H1 (cell line): ENCODE measurements at regions not wholly inside any gene's neighbourhood (a gene's known extent, or its start where the extent isn't known, plus 50 kb on each side); places are given as distances from the start of the nearest gene placed in this dataset.

Source experiments
- CTCF ChIA-PET: fragments of 300-600 bp; sonication (Branson Sonifier 250); formaldehyde crosslinking; loops from one replicate; lab custom pipeline; 2021; ENCODE audit not compliant: partially characterized antibody; lab: Charles Lee
- POLR2A ChIA-PET: fragments of 300-600 bp; sonication (Branson Sonifier 250); formaldehyde crosslinking; loops from one replicate; lab custom pipeline; 2021; ENCODE audit warnings: inconsistent platforms; ENCODE audit not compliant: partially characterized antibody; lab: Charles Lee
- DNase-seq, 2 experiments: peaks; one replicate each; pipeline versions ENCODE4 v3.0.0 to v3.0.0-alpha.2; 2010 to 2022; ENCODE audit warnings: low spot score in 2 of 2, low read depth in 1 of 2, mixed read lengths in 1 of 2
- FAIRE-seq: peaks from 2 replicates; lab custom pipeline; 2011; peaks lifted over from hg19 to GRCh38; lab: Jason Lieb, UNC
- H2AFZ ChIP-seq: 2 replicates; pipeline ENCODE4 v1.8.1; 2012; ENCODE audit warnings: low read length, inconsistent platforms
- H2AK5ac ChIP-seq: 2 replicates; pipeline ENCODE4 v1.6.1; 2013; ENCODE audit warnings: low read depth, low read length
- H2BK120ac ChIP-seq: replicated peaks from 2 replicates; pipeline ENCODE3; 2013; ENCODE audit warnings: low read depth, low read length, inconsistent platforms
- H2BK12ac ChIP-seq: 2 replicates; pipeline ENCODE4 v1.6.1; 2013; ENCODE audit warnings: low read depth, low read length
- H2BK15ac ChIP-seq: 2 replicates; pipeline ENCODE4 v1.6.1; 2013; ENCODE audit warnings: low read length
- H2BK20ac ChIP-seq: 2 replicates; pipeline ENCODE4 v1.6.1; 2013; ENCODE audit warnings: low read length
- H2BK5ac ChIP-seq: 2 replicates; pipeline ENCODE4 v1.6.1; 2013; ENCODE audit warnings: low read depth, low read length
- H3K14ac ChIP-seq: 2 replicates; pipeline ENCODE4 v1.6.1; 2013; ENCODE audit warnings: inconsistent platforms; ENCODE audit not compliant: insufficient read length
- H3K18ac ChIP-seq: 2 replicates; pipeline ENCODE4 v1.6.1; 2013; ENCODE audit warnings: low read length; ENCODE audit errors: extremely low read depth
- H3K23ac ChIP-seq: 2 replicates; pipeline ENCODE4 v1.6.1; 2013; ENCODE audit warnings: inconsistent platforms; ENCODE audit not compliant: insufficient read length
- H3K23me2 ChIP-seq: 2 replicates; pipeline ENCODE4 v1.6.1; 2013; ENCODE audit warnings: low read depth, low read length
- H3K27ac ChIP-seq: 2 replicates; pipeline ENCODE4 v1.6.1; 2011; ENCODE audit warnings: low read depth, low read length, inconsistent platforms
- H3K27me3 ChIP-seq, 4 experiments: replicated peaks in 1 of 4; 1 replicate in 1 of 4; 2 replicates in 3 of 4; pipeline versions ENCODE4 v1.6.1 to v1.8.1; 2011 to 2013; ENCODE audit warnings: low read length in 3 of 4, mild to moderate bottlenecking in 3 of 4, inconsistent platforms in 2 of 4, mixed read lengths in 2 of 4, moderate library complexity in 1 of 4; ENCODE audit not compliant: control insufficient read depth in 3 of 4, insufficient read depth in 3 of 4; ENCODE audit errors: extremely low read depth in 1 of 4
- H3K36me3 ChIP-seq, 4 experiments: 2 replicates each; pipeline versions ENCODE4 v1.6.1 to v1.8.1; 2011 to 2013; ENCODE audit warnings: mild to moderate bottlenecking in 4 of 4, low read length in 3 of 4, moderate library complexity in 2 of 4, control low read depth in 1 of 4, inconsistent platforms in 1 of 4; ENCODE audit not compliant: insufficient read depth in 4 of 4, control insufficient read depth in 2 of 4
- H3K4ac ChIP-seq: replicated peaks from 2 replicates; pipeline ENCODE3; 2013; ENCODE audit warnings: low read length, low read depth, mixed read lengths, inconsistent platforms; ENCODE audit not compliant: insufficient read length
- H3K4me1 ChIP-seq, 4 experiments: replicated peaks in 1 of 4; 1 replicate in 1 of 4; 2 replicates in 3 of 4; pipeline versions ENCODE4 v1.6.1 to v1.8.1; 2011 to 2013; ENCODE audit warnings: low read length in 3 of 4, inconsistent platforms in 2 of 4, mixed read lengths in 1 of 4; ENCODE audit not compliant: insufficient read depth in 4 of 4, control insufficient read depth in 3 of 4
- H3K4me2 ChIP-seq, 2 experiments: 2 replicates each; pipeline versions ENCODE4 v1.6.1 to v1.8.1; 2011 to 2013; ENCODE audit warnings: low read depth in 2 of 2, low read length in 2 of 2, control low read depth in 1 of 2, inconsistent platforms in 1 of 2, mild to moderate bottlenecking in 1 of 2; ENCODE audit not compliant: insufficient read depth in 1 of 2
- H3K4me3 ChIP-seq, 4 experiments: fragments of 200-600, 300-600 bp in 1 of 4; sonication (generic), shearing (Covaris generic), sonication (Bioruptor Twin) in 1 of 4; 2 replicates each; pipeline versions ENCODE4 v1.5.1 to v1.8.1; 2011 to 2016; ENCODE audit warnings: low read length in 4 of 4, low read depth in 3 of 4, control low read depth in 2 of 4, inconsistent platforms in 2 of 4, mild to moderate bottlenecking in 2 of 4, mixed read lengths in 1 of 4, moderate library complexity in 1 of 4; ENCODE audit not compliant: insufficient read depth in 2 of 4; ENCODE audit errors: extremely low read depth in 1 of 4
- H3K56ac ChIP-seq: replicated peaks from 2 replicates; pipeline ENCODE3; 2013; ENCODE audit warnings: low read depth, mild to moderate bottlenecking, mixed read lengths, low read length, inconsistent platforms; ENCODE audit not compliant: insufficient read length
- H3K79me1 ChIP-seq: 2 replicates; pipeline ENCODE4 v1.6.1; 2013; ENCODE audit warnings: low read depth, low read length, control low read depth
- H3K79me2 ChIP-seq, 2 experiments: 2 replicates each; pipeline versions ENCODE4 v1.6.1 to v1.8.1; 2012 to 2013; ENCODE audit warnings: low read length in 2 of 2, mild to moderate bottlenecking in 2 of 2, inconsistent platforms in 1 of 2; ENCODE audit not compliant: insufficient read depth in 2 of 2, control insufficient read depth in 1 of 2
- H3K9ac ChIP-seq, 4 experiments: replicated peaks in 1 of 4; 1 replicate in 1 of 4; 2 replicates in 3 of 4; pipeline versions ENCODE4 v1.6.1 to v1.8.1; 2011 to 2013; ENCODE audit warnings: low read depth in 3 of 4, low read length in 3 of 4, control low read depth in 2 of 4, mild to moderate bottlenecking in 2 of 4, moderate library complexity in 2 of 4, inconsistent platforms in 1 of 4; ENCODE audit errors: extremely low read depth in 1 of 4
- H3K9me3 ChIP-seq, 2 experiments: 2 replicates each; pipeline versions ENCODE4 v1.6.1 to v1.8.1; 2012 to 2013; ENCODE audit warnings: mild to moderate bottlenecking in 2 of 2, moderate library complexity in 2 of 2, control low read depth in 1 of 2, inconsistent platforms in 1 of 2, low read depth in 1 of 2, low read length in 1 of 2, mixed read lengths in 1 of 2; ENCODE audit not compliant: insufficient read depth in 2 of 2
- H4K20me1 ChIP-seq, 2 experiments: replicated peaks in 1 of 2; 2 replicates each; pipeline versions ENCODE3 to v1.8.1; 2011 to 2013; ENCODE audit warnings: inconsistent platforms in 2 of 2, low read length in 2 of 2, mild to moderate bottlenecking in 1 of 2; ENCODE audit not compliant: insufficient read depth in 2 of 2, control insufficient read depth in 1 of 2
- H4K5ac ChIP-seq: 2 replicates; pipeline ENCODE4 v1.6.1; 2013; ENCODE audit warnings: low read length, low read depth, mixed read lengths, inconsistent platforms; ENCODE audit not compliant: insufficient read length
- H4K8ac ChIP-seq: 2 replicates; pipeline ENCODE4 v1.8.0; 2013; ENCODE audit warnings: mild to moderate bottlenecking, moderate library complexity, low read length, inconsistent platforms; ENCODE audit not compliant: insufficient read depth; ENCODE audit errors: extremely low read depth
- H4K91ac ChIP-seq: replicated peaks from 2 replicates; pipeline ENCODE3; 2013; ENCODE audit warnings: low read length, mixed read lengths, inconsistent platforms; ENCODE audit not compliant: insufficient read length
- BACH1 ChIP-seq: IDR thresholded peaks from 2 replicates; pipeline ENCODE4 v1.6.1; 2012; ENCODE audit warnings: low read length, improper control_type of control experiment
- CBX8 ChIP-seq: fragments of 300-800, 300-1000 bp; sonication (generic); IDR thresholded peaks from 2 replicates; pipeline ENCODE4 v1.7.1; 2016; ENCODE audit warnings: low read depth, low read length, borderline replicate concordance
- EGR1 ChIP-seq: IDR thresholded peaks from 2 replicates; pipeline ENCODE4 v1.6.1; 2011; ENCODE audit warnings: low read depth, low read length, borderline replicate concordance
- GTF2F1 ChIP-seq: IDR thresholded peaks from 2 replicates; pipeline ENCODE4 v1.6.1; 2012; ENCODE audit warnings: low read depth, low read length, improper control_type of control experiment, borderline replicate concordance
- KDM1A ChIP-seq: fragments of 200-600, 300-600 bp; sonication (generic); IDR thresholded peaks from 2 replicates; pipeline ENCODE4 v1.7.1; 2016; ENCODE audit warnings: mild to moderate bottlenecking, low read length, borderline replicate concordance
- MAFK ChIP-seq: IDR thresholded peaks from 2 replicates; pipeline ENCODE4 v1.6.1; 2012; ENCODE audit warnings: low read depth, mild to moderate bottlenecking, improper control_type of control experiment, low read length
- RBBP5 ChIP-seq: IDR thresholded peaks from 2 replicates; pipeline ENCODE4 v1.7.1; 2012; ENCODE audit warnings: low read depth, mild to moderate bottlenecking, inconsistent platforms, low read length, moderate library complexity, borderline replicate concordance
- RXRA ChIP-seq: IDR thresholded peaks from 2 replicates; pipeline ENCODE4 v1.6.1; 2011; ENCODE audit warnings: low read depth, mild to moderate bottlenecking, low read length, moderate library complexity; ENCODE audit not compliant: insufficient read depth
- SP2 ChIP-seq: IDR thresholded peaks from 2 replicates; pipeline ENCODE4 v1.6.1; 2012; ENCODE audit warnings: mild to moderate bottlenecking, low read length, inconsistent platforms
- TAF1 ChIP-seq: IDR thresholded peaks from 2 replicates; pipeline ENCODE4 v1.6.1; 2011; ENCODE audit warnings: mild to moderate bottlenecking, low read depth, low read length
- TBP ChIP-seq: IDR thresholded peaks from 2 replicates; pipeline ENCODE4 v1.6.1; 2011; ENCODE audit warnings: low read depth, low read length, improper control_type of control experiment
- YY1 ChIP-seq: IDR thresholded peaks from 2 replicates; pipeline ENCODE4 v1.6.1; 2011; ENCODE audit warnings: low read depth, mild to moderate bottlenecking, low read length
- WGBS, 2 experiments: shearing (Covaris generic) in 1 of 2; methylation state at CpG; one replicate each; pipeline versions ENCODE4 v1.1.6 to v1.1.7; 2013 to 2015; ENCODE audit warnings: low lambda C conversion rate in 2 of 2, mixed read lengths in 2 of 2, inconsistent platforms in 1 of 2, low coverage in 1 of 2, missing lambda C conversion rate in 1 of 2; ENCODE audit not compliant: insufficient replicate concordance in 2 of 2, insufficient coverage in 1 of 2, insufficient read length in 1 of 2; ENCODE audit errors: extremely low coverage in 1 of 2, missing lambda C conversion rate in 1 of 2; 5-methylcytosine and 5-hydroxymethylcytosine counted together
- TF ChIP-seq, protein P1 (sequence below): IDR thresholded peaks from 2 replicates; pipeline ENCODE4 v1.6.1; 2011; ENCODE audit warnings: low read length, improper control_type of control experiment

DNA sequence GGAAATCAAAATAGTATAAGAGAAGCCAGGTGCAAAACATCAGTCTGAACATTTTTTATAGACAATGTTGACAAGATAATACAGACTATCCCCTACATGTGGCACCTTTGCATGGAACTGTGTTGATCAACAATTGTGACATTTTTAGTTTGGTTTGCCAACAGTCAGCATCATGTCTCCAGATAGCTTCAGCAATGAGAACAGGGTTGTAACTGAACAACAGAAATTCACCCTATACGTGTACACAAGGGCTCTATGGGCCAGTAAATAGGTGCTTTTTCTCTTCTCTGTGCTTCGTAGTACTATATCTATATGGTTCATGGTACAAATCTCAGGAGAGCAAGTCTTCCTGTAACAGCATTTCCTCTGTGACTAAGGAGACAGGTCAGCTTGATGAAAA is 310.4 kb downstream of the ATXN7L3B start:
- Histone ChIP-seq H3K23ac (no peak overlapping the region), H3K4me1 (no peaks in the 10 kb centered on the region), H2BK120ac (no peak overlapping the region), H3K79me2 (no peaks in the 10 kb centered on the region), H2BK5ac (no peak overlapping the region), H3K79me1 (no peaks in the 10 kb centered on the region), H3K27me3 (no peaks in the 10 kb centered on the region), H3K27ac (no peak overlapping the region), H3K9ac (no peak overlapping the region), H4K91ac (no peak overlapping the region), H3K4ac (no peak overlapping the region), H2AK5ac (no peak overlapping the region), H3K4me3 (no peak overlapping the region), H2BK20ac (no peak overlapping the region), H3K9me3 (no peaks in the 10 kb centered on the region), H3K23me2 (no peaks in the 10 kb centered on the region), H3K4me2 (no peak overlapping the region), H3K36me3 (no peaks in the 10 kb centered on the region), H2BK12ac (no peak overlapping the region), H4K8ac (no peak overlapping the region), H3K18ac (no peak overlapping the region), H2AFZ (no peak overlapping the region), H4K20me1 (no peaks in the 10 kb centered on the region), H4K5ac (no peak overlapping the region), H3K14ac (no peak overlapping the region), H2BK15ac (no peak overlapping the region), H3K56ac (no peak overlapping the region)
- DNase-seq: no peak
- ChIA-PET CTCF (interaction anchor here (1.0 kb wide), 1 partner anchor 44 kb away, joined by 4 read pairs; no protein-coding TSS in a partner anchor), POLR2A (no interaction called here)
- 100% methylated on average over 2 of the region's 2 CpGs; no CpG with 5 or more reads in 1 of the 2 experiments for WGBS, 2 experiments
- no peak for TF ChIP-seq BACH1
- no peak for TF ChIP-seq KDM1A
- TF ChIP-seq SP2: no peak
- no peak for TF ChIP-seq RBBP5
- TF ChIP-seq, protein P1, sequence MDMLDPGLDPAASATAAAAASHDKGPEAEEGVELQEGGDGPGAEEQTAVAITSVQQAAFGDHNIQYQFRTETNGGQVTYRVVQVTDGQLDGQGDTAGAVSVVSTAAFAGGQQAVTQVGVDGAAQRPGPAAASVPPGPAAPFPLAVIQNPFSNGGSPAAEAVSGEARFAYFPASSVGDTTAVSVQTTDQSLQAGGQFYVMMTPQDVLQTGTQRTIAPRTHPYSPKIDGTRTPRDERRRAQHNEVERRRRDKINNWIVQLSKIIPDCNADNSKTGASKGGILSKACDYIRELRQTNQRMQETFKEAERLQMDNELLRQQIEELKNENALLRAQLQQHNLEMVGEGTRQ: no peak
- no peak for TF ChIP-seq EGR1
- no peak for TF ChIP-seq MAFK
- no peak for TF ChIP-seq YY1
- TF ChIP-seq RXRA: no peak
- TF ChIP-seq TBP: no peak
- TF ChIP-seq CBX8: no peak
- TF ChIP-seq TAF1: no peak
- no peak for TF ChIP-seq GTF2F1
- no peak for FAIRE-seq
